Activated T-helper 17 cell treated with anti-CD3 and anti-CD28 coated beads, Interleukin-2, amount 50 U/mL, for 72 hours (primary cell): ENCODE measurements at regions not wholly inside any gene's neighbourhood (a gene's known extent, or its start where the extent isn't known, plus 50 kb on each side); places are given as distances from the start of the nearest gene placed in this dataset.

ENCODE experiments used
- ATAC-seq: fragments of 150-1000 bp; cut with Tn5 transposase; replicated peaks from 2 replicates; pipeline ENCODE4 v1.10.0; 2021; ENCODE audit warnings: mild to moderate bottlenecking, moderate library complexity
- H3K27ac Mint-ChIP-seq: one replicate; pipeline ENCODE4 v1.8.0; 2022; ENCODE audit warnings: mixed read lengths
- H3K27me3 Mint-ChIP-seq: one replicate; pipeline ENCODE4 v1.8.0; 2022; ENCODE audit warnings: mixed read lengths
- H3K36me3 Mint-ChIP-seq: one replicate; pipeline ENCODE4 v1.8.0; 2022; ENCODE audit warnings: low read depth, mild to moderate bottlenecking, mixed read lengths
- H3K4me1 Mint-ChIP-seq: one replicate; pipeline ENCODE4 v1.8.0; 2022; ENCODE audit warnings: mixed read lengths
- H3K4me3 Mint-ChIP-seq: one replicate; pipeline ENCODE4 v1.8.0; 2022; ENCODE audit warnings: mild to moderate bottlenecking, mixed read lengths
- H3K9me3 Mint-ChIP-seq: one replicate; pipeline ENCODE4 v1.8.0; 2022; ENCODE audit warnings: mixed read lengths

DNA sequence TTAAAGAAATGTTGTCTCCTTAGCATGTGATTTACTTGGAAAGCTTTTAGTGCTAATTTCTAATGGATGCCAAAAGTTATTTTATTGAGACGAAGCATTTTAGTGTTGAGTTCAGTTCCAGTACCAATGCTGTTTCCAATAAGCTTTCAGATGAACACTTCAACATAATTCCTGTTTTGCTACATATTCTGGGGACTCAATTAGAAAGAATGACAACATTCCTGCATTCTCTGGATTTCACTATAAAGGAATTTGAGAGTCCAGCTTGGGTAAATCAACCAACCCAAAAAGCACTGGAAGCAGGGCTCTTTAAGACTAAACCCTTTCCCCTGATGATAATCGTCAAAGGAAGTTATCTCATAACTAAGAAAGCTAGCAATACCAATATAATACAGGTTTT lies 353.0 kb upstream of the TMTC1 start:
- no peaks in the 10 kb centered on the region for H3K4me1 Mint-ChIP-seq
- H3K27ac Mint-ChIP-seq, result no peak overlapping the region
- no peaks in the 10 kb centered on the region for H3K36me3 Mint-ChIP-seq
- peaks cover 3% of the 10 kb centered on the region for H3K9me3 Mint-ChIP-seq
- no peaks in the 10 kb centered on the region for H3K27me3 Mint-ChIP-seq
- no peak overlapping the region for H3K4me3 Mint-ChIP-seq
- no peak for ATAC-seq

DNA sequence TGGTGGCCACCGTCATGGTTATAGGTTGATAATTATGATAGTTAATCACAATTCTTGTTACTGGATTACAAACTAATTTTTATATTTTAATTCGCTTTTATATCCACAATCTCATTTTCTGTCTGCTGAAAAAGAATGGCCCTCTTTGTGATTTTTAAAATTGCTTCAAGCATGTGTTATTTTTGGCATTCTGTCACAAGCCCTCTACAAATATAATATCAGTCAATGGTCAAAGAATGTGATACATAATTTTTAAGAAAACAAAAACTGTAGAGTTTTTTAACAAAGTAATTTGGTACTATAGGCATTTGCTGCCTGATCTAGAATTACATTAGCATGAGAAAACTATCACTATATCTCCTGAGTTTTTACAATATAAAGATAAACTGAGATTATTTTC lies 352.0 kb upstream of the TMTC1 start:
- peaks cover 3% of the 10 kb centered on the region for H3K9me3 Mint-ChIP-seq
- no peaks in the 10 kb centered on the region for H3K27me3 Mint-ChIP-seq
- no peaks in the 10 kb centered on the region for H3K4me1 Mint-ChIP-seq
- no peak overlapping the region for H3K4me3 Mint-ChIP-seq
- no peak for ATAC-seq
- H3K27ac Mint-ChIP-seq, result no peak overlapping the region
- H3K36me3 Mint-ChIP-seq, result no peaks in the 10 kb centered on the region

DNA sequence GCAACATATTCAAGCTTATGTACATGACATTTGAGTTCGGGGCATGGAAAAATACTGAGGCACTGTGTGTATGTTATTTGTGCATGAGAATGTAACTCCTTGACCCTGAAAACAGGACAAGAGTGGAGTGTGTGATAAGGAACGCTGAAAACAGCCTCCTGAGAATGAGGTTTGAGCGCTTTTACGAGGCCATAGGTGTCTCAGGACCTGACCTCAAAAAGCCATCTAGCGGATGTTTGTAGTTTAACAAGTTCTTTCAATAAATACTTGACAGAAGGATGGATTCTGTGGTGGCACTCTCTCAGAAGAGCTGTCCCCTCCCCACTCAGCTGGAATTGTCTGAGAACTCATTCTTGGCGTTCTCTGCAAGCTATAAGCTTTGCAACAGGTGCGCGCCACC lies 350.5 kb upstream of the TMTC1 start:
- no peak overlapping the region for H3K4me3 Mint-ChIP-seq
- no peaks in the 10 kb centered on the region for H3K27me3 Mint-ChIP-seq

DNA sequence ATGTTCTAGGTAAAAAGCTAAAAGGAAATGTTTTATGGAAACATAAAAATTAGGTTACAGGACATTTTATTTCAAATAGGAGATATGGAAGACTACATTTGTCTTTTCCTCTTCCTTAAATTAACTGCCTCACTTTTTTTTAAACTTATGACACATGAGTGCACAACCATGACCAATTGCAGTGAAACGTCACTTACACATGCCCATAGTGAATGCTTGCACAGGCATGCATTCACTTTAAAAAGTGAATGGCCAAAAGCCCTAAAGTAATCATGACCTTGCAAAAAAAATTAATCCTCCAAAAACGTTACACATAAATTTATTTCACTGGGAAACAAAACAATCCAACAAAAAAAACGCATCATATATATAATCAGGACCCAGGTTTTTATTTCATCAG lies 343.2 kb upstream of the TMTC1 start:
- Mint-ChIP-seq H3K4me1 (no peaks in the 10 kb centered on the region), H3K4me3 (no peak overlapping the region), H3K36me3 (no peaks in the 10 kb centered on the region), H3K9me3 (peaks cover 4% of the 10 kb centered on the region), H3K27me3 (no peaks in the 10 kb centered on the region), H3K27ac (no peak overlapping the region)
- ATAC-seq, result no peak

More for the DNA sequence above, 350.5 kb upstream of the TMTC1 start:
- Mint-ChIP-seq H3K27ac (no peak overlapping the region), H3K4me1 (no peaks in the 10 kb centered on the region), H3K36me3 (no peaks in the 10 kb centered on the region), H3K9me3 (no peaks in the 10 kb centered on the region)
- ATAC-seq, result no peak

DNA sequence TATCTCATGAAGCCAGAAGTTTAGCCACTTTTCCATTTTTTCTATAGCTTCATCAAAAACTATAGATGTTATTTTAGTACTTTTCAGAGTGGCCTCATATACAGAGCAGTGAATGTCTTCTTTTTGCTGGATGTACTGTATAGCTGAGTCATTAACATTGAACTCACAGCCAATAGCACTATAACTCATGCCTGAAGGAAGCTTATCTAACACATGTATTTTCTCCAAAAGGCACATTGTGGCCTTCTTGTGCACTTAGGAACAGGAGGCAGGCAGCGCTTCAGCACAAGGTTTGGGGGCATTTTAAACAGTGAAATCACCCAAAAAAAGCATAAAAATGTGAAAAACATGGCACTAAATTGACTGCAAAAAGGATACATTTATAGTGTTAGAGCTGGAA lies 336.8 kb upstream of the TMTC1 start:
- H3K4me3 Mint-ChIP-seq, result no peak overlapping the region
- H3K9me3 Mint-ChIP-seq, result peaks cover 9% of the 10 kb centered on the region
- H3K4me1 Mint-ChIP-seq, result no peaks in the 10 kb centered on the region
- no peak for ATAC-seq
- H3K27ac Mint-ChIP-seq, result no peak overlapping the region
- no peaks in the 10 kb centered on the region for H3K27me3 Mint-ChIP-seq
- H3K36me3 Mint-ChIP-seq, result no peaks in the 10 kb centered on the region

DNA sequence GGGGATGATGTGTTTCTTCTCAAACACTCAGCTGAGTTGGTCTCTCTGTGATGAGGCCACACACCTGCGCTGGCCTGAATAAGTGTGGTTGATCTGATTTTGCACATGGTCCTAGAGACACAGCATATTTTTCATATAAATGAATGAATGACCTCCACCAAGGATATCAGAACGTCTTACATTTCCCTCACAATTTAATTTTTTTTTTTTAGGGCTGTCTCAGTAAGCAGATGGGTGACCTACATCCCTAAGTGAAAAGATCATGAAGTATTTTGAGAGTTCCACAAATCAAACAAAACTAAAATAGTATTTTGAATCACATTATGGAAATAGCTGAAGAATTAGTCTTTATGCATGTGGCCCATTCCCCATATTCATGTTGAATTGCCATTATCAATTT lies 333.7 kb upstream of the TMTC1 start:
- Mint-ChIP-seq H3K36me3 (no peaks in the 10 kb centered on the region), H3K4me1 (no peaks in the 10 kb centered on the region), H3K27ac (no peak overlapping the region), H3K27me3 (no peaks in the 10 kb centered on the region), H3K4me3 (no peak overlapping the region), H3K9me3 (peaks cover 13% of the 10 kb centered on the region)
- ATAC-seq, result no peak

DNA sequence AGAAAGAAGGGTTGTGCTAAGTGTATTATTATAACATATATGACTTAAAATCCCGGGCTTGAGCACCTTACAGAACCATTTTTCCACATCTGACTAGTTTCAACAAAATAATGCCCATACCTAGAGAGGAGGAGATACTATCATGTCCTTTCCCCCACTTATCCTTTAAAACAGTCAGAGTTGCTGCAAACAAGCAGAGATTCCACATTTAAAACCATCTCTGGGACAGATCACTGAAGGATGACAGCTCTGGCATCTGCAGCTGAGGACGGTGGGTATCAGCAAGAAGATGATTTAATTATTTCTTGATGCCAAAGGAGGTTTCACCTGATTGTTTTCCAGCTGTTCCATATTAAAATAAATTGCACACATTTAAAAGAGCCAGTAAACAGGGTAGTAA lies 328.0 kb upstream of the TMTC1 start:
- no peaks in the 10 kb centered on the region for H3K4me1 Mint-ChIP-seq

DNA sequence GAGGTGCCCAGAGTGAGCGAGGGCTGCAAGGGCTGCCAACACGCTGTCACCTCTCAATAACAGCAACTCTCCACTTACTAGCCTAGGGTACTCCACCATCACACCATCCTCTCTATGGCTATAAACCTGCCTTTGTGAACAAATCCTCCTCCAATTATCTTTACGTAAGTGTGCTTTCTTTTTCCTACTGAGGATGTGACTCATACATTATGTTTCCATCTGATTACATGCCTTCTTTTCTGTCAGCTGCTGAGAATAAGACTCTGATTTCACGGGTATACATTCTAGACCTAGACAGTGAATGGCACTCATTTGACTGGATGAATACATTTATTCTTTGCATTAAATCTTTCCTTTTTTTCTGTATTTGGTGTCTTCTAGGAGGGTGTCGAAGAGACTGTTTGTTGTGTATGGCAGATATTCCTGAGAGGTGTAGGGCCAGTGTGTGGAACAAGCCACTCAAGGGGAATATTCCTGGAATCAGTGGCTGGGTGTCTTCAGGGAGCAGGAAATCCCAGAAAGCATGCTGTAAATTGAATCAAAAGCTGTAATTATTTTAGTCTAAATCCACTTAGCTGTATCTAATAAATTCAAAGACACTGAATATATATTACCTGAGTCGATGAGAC lies 327.3 kb upstream of the TMTC1 start:
- H3K4me3 Mint-ChIP-seq, result no peak overlapping the region
- no peak overlapping the region for H3K27ac Mint-ChIP-seq
- H3K27me3 Mint-ChIP-seq, result no peaks in the 10 kb centered on the region
- H3K36me3 Mint-ChIP-seq, result no peaks in the 10 kb centered on the region
- peaks cover 19% of the 10 kb centered on the region for H3K9me3 Mint-ChIP-seq
- no peak for ATAC-seq
- no peaks in the 10 kb centered on the region for H3K4me1 Mint-ChIP-seq

More for the DNA sequence above, 328.0 kb upstream of the TMTC1 start:
- no peak for ATAC-seq
- peaks cover 19% of the 10 kb centered on the region for H3K9me3 Mint-ChIP-seq
- no peaks in the 10 kb centered on the region for H3K36me3 Mint-ChIP-seq
- H3K27ac Mint-ChIP-seq, result no peak overlapping the region
- H3K27me3 Mint-ChIP-seq, result no peaks in the 10 kb centered on the region
- no peak overlapping the region for H3K4me3 Mint-ChIP-seq

DNA sequence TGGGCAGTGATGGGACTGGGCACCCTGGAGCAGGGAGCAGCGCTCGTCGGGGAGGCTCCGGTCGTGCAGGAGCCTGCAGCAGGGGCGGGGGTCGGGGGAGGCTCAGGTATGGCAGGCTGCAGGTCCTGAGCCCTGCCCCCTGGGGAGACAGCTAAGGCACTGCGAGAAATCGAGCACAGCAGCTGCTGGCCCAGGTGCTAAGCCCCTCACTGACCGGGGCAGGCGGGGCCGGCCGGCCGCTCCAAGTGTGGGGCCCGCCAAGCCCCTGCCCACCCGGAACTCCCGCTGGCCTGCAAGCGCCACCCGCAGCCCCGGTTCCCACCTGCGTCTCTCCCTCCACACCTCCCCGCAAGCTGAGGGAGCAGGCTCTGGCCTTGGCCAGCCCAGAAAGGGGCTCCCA lies 326.8 kb upstream of the TMTC1 start:
- H3K27me3 Mint-ChIP-seq, result no peaks in the 10 kb centered on the region
- no peak overlapping the region for H3K4me3 Mint-ChIP-seq
- no peak overlapping the region for H3K27ac Mint-ChIP-seq
- no peak for ATAC-seq
- no peaks in the 10 kb centered on the region for H3K4me1 Mint-ChIP-seq
- no peaks in the 10 kb centered on the region for H3K36me3 Mint-ChIP-seq
- H3K9me3 Mint-ChIP-seq, result peaks cover 19% of the 10 kb centered on the region

DNA sequence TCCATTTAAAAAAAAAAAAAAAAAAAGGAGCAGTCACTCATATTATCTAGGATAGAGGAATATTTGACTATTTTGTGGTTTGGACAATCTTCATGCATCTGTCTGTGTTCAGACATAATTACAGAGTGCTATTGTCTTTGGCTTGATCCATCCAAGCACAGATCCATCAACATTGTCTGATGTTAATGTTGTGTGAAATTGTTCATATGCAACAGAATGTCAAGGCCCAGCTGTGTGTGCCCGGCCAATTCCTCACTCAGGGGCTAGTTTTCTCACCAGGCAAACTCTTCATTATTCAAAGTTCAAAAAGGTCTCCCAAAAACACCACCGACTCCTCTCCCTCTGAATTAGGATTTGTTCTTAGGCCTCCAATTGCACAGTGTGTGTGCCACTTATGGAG lies 324.9 kb upstream of the TMTC1 start:
- Mint-ChIP-seq H3K9me3 (peaks cover 19% of the 10 kb centered on the region), H3K27me3 (no peaks in the 10 kb centered on the region), H3K4me1 (no peaks in the 10 kb centered on the region), H3K27ac (no peak overlapping the region), H3K4me3 (no peak overlapping the region), H3K36me3 (no peaks in the 10 kb centered on the region)
- no peak for ATAC-seq

DNA sequence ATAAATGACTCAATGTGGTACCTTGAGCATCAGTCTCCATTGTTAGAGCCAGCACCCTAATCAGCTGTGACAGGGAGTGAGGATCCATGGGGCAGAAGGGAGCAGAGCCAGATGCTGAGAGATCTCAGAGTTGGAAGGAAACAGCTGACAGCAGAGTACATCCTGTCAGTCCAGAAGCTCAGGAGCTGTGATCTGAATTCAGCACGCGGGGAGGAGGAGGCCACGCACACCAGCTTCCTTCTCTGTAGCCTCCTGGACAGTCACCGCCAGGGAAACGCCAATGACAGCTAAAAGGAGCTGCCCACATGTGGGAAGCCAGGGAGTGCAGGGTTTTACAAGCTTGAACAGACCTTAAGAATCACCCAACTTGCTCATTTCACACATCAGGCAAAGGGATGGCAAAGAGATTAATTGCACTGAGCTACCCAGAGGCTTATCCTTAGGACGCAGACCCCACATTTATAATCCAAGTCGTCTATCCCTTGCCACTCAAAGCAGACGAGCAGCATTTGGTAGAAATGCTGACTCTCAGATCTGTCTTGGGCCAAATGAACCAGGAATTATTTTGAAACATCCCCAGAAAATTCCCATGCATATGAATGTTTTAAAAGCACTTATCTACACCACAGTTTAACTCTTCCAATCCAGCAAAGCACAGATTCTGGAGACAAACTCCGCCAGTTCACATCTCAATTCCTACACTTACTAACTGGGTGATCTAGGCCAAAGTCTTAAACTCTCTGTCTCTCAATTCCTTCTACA lies 322.6 kb upstream of the TMTC1 start:
- H3K4me1 Mint-ChIP-seq, result no peaks in the 10 kb centered on the region
- peaks cover 13% of the 10 kb centered on the region for H3K9me3 Mint-ChIP-seq

DNA sequence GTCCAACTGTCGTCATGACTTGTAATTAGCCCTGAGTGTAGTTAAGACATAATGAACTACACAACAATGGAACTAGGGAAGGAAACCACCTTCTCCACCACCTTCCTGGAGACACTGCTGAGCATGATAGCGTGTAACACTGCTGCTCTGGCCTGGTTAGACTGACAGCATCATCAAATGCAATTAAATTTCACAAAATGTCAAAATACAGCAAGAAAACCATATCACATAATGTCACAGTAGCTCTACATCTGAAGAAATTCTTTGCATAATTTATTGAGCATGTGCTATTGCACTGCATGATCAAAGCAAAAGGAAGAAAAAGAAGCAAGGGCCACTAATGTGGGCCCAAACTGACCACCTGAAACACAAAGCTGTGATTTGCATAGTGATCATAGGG lies 321.8 kb upstream of the TMTC1 start:
- Mint-ChIP-seq H3K27ac (no peak overlapping the region), H3K4me3 (no peak overlapping the region), H3K36me3 (no peaks in the 10 kb centered on the region), H3K27me3 (no peaks in the 10 kb centered on the region), H3K4me1 (no peaks in the 10 kb centered on the region), H3K9me3 (peaks cover 13% of the 10 kb centered on the region)
- no peak for ATAC-seq

More for the DNA sequence above, 322.6 kb upstream of the TMTC1 start:
- no peak for ATAC-seq
- no peak overlapping the region for H3K27ac Mint-ChIP-seq
- H3K27me3 Mint-ChIP-seq, result no peaks in the 10 kb centered on the region
- no peaks in the 10 kb centered on the region for H3K36me3 Mint-ChIP-seq
- no peak overlapping the region for H3K4me3 Mint-ChIP-seq

DNA sequence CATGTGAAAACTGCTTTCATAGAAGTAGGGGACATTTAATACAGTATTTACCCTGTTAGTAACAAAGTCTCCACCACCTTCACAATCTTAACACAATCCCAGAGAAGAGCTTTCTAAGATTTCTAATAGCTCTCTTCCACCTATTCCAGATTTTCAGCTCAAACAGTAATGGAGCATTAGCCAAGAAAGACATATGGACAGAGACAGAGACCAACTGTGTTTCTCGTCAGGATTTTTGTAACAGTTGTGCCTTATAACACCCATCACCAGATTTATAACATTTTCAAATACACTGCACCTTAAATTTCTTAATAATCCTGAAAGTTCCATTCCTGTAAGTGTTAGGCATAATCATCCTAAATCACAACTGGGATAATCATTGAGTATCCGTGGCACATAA lies 321.2 kb upstream of the TMTC1 start:
- H3K27ac Mint-ChIP-seq, result no peak overlapping the region
- no peak for ATAC-seq
- no peaks in the 10 kb centered on the region for H3K36me3 Mint-ChIP-seq
- no peaks in the 10 kb centered on the region for H3K27me3 Mint-ChIP-seq
- peaks cover 13% of the 10 kb centered on the region for H3K9me3 Mint-ChIP-seq
- H3K4me1 Mint-ChIP-seq, result no peaks in the 10 kb centered on the region
- H3K4me3 Mint-ChIP-seq, result no peak overlapping the region

DNA sequence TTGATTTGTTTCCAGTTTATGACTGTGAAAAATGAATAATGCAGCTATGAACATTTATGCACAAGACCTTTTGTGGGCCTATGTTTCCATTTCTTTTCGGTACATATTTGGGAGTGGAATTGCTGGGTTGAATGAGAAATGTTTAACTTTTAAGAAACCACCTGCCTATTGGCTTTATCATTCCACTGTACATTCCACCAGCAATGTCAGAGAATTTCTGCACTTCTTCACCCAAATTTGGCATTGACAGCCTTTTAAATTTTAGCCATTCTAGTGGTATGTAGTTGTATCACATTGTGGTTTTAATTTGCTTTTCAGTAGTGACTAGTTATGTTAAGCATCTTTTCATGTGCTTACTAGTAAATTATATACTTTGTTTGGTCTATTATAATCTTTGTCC lies 317.0 kb upstream of the TMTC1 start:
- H3K27ac Mint-ChIP-seq, result no peak overlapping the region
- H3K36me3 Mint-ChIP-seq, result no peaks in the 10 kb centered on the region
- ATAC-seq, result no peak
- H3K9me3 Mint-ChIP-seq, result no peaks in the 10 kb centered on the region
- H3K27me3 Mint-ChIP-seq, result no peaks in the 10 kb centered on the region
- H3K4me1 Mint-ChIP-seq, result no peaks in the 10 kb centered on the region
- no peak overlapping the region for H3K4me3 Mint-ChIP-seq

DNA sequence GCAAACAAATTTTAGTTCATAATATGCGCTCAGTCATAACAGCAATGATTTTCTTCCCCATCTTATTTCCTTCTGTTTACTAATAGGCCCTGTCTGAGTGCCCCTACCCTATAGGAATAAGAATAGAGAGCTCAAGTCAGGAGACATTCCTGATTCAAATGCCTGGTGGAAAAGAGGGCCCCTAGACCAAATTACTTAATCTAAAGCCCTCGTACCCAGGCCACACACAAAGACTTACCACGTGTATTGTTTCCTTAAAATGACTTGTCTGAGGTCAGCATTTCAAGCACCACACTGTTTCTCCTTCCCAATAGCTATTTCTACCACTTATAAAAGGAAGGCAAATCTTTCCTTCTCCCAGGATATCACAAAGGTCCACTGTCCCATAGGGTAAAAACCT lies 314.9 kb upstream of the TMTC1 start:
- Mint-ChIP-seq H3K4me1 (no peaks in the 10 kb centered on the region), H3K9me3 (peaks cover 2% of the 10 kb centered on the region)
- no peak for ATAC-seq

More for the DNA sequence above, 314.9 kb upstream of the TMTC1 start:
- Mint-ChIP-seq H3K4me3 (no peak overlapping the region), H3K27ac (no peak overlapping the region), H3K27me3 (peaks cover 1% of the 10 kb centered on the region), H3K36me3 (no peaks in the 10 kb centered on the region)
